Body of pancreas (tissue), 4 donors: ENCODE measurements at regions not wholly inside any gene's neighbourhood (a gene's known extent, or its start where the extent isn't known, plus 50 kb on each side); places are given as distances from the start of the nearest gene placed in this dataset.

Experiments used
- POLR2A ChIP-seq, 3 donors: fragments of 450-650 bp; IDR thresholded peaks; one replicate each; pipeline ENCODE4 v1.6.1; 2016; ENCODE audit warnings: antibody characterized with exemption in 3 of 3, mild to moderate bottlenecking in 2 of 3
- TF ChIP-seq, protein P1 (sequence below), 7 experiments: fragments of 450-650 bp in 4 of 7; fragments of 200-600 bp in 3 of 7; sonication (generic) in 3 of 7; IDR thresholded peaks; one replicate each; pipeline ENCODE4 v1.5.1; 2016 to 2019; ENCODE audit warnings: antibody characterized with exemption in 7 of 7

DNA sequence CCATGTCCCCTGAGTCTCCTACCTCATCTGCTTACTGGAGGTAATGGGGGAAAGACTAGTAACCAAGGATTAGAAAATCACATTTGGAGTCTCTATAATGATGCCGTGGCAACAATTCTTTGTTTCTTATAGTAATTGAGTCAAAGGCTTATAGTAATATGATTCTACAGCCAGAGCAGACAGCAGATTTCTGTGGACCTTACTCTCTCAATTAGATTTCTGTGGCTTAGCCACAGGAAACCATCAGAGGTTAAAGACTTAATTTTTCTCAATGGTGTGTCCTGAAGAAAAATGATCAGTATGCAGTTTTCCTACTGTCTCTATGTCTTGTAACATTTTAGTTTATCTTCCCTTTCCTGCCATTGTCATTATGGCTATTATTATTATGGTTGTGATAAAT is 59.3 kb upstream of the CD180 start:
- TF ChIP-seq, protein P1, sequence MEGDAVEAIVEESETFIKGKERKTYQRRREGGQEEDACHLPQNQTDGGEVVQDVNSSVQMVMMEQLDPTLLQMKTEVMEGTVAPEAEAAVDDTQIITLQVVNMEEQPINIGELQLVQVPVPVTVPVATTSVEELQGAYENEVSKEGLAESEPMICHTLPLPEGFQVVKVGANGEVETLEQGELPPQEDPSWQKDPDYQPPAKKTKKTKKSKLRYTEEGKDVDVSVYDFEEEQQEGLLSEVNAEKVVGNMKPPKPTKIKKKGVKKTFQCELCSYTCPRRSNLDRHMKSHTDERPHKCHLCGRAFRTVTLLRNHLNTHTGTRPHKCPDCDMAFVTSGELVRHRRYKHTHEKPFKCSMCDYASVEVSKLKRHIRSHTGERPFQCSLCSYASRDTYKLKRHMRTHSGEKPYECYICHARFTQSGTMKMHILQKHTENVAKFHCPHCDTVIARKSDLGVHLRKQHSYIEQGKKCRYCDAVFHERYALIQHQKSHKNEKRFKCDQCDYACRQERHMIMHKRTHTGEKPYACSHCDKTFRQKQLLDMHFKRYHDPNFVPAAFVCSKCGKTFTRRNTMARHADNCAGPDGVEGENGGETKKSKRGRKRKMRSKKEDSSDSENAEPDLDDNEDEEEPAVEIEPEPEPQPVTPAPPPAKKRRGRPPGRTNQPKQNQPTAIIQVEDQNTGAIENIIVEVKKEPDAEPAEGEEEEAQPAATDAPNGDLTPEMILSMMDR (IDR thresholded peaks at IDR 0.05) = no peak
- TF ChIP-seq POLR2A (IDR thresholded peaks at IDR 0.05) = no peak
